ENCODE measurements at regions not wholly inside any gene's neighbourhood (a gene's known extent, or its start where the extent isn't known, plus 50 kb on each side); places are given as distances from the start of the nearest gene placed in this dataset.
"Not testable (repeated sequence)": the region's sequence is repeated elsewhere in the genome, so short reads cannot be mapped to it uniquely, and the experiment has no call there.

- not testable (repeated sequence) for DNase-seq
These were observed 4157.8 kb upstream of the TPTE start for GRCh38 chr21:6363591-6363990.

GRCh38 chr21:6368824-6369223 is 4152.6 kb upstream of the TPTE start:
- DNase-seq, result not testable (repeated sequence)

GRCh38 chr21:6373253-6373652 is 4148.1 kb upstream of the TPTE start:
- DNase-seq, result not testable (repeated sequence)

- DNase-seq, result peak; percentile 21
These were observed 4147.2 kb upstream of the TPTE start for GRCh38 chr21:6374232-6374631.

GRCh38 chr21:6374926-6375325 is 4146.5 kb upstream of the TPTE start:
- DNase-seq, result peak; percentile 6

- not testable (repeated sequence) for DNase-seq
These were observed 4145.6 kb upstream of the TPTE start for GRCh38 chr21:6375776-6376175.

- peak; percentile 5 for DNase-seq
These were observed 4144.9 kb upstream of the TPTE start for GRCh38 chr21:6376321-6377070.

Data from activated CD8-positive, alpha-beta memory T cell treated with anti-CD3 and anti-CD28 coated beads, Interleukin-2, amount 50 U/mL, for 4 hours (primary cell).